ENCODE measurements at regions not wholly inside any gene's neighbourhood (a gene's known extent, or its start where the extent isn't known, plus 50 kb on each side); places are given as distances from the start of the nearest gene placed in this dataset.

GRCh38 chr12:93274937-93275336 is 102.8 kb upstream of the NUDT4 start:
- intact Hi-C loops (cut with micrococcal nuclease; ENCODE audit: unreplicated experiment), result no loop called here

GRCh38 chr12:93275589-93275988 is 102.1 kb upstream of the NUDT4 start:
- no peaks in the 10 kb centered on the region for H3K9me3 Mint-ChIP-seq (ENCODE audit: unreplicated experiment)
- Histone ChIP-seq H3K4me3 (ENCODE audit: low read depth, low read length) (no peak overlapping the region), H3K27me3 (replicated peaks; ENCODE audit: control insufficient read depth, insufficient read depth, low read length) (no peaks in the 10 kb centered on the region), H3K9me3 (no peaks in the 10 kb centered on the region), H3K36me3 (ENCODE audit: control insufficient read depth, insufficient read depth, low read length) (no peaks in the 10 kb centered on the region), H3K4me1 (peaks cover 19% of the 10 kb centered on the region)
- no peak overlapping the region for H3K4me3 Mint-ChIP-seq (ENCODE audit: unreplicated experiment)
- POLR2A ChIA-PET, result no interaction called here
- H3K36me3 Mint-ChIP-seq (ENCODE audit: insufficient read depth, unreplicated experiment), result no peaks in the 10 kb centered on the region
- H3K27ac Mint-ChIP-seq (ENCODE audit: unreplicated experiment), result no peak overlapping the region
- DNase-seq, result no peak
- peaks cover 16% of the 10 kb centered on the region for H3K4me1 Mint-ChIP-seq (ENCODE audit: low read depth, unreplicated experiment)
- H3K27me3 Mint-ChIP-seq (ENCODE audit: insufficient read depth, unreplicated experiment), result no peaks in the 10 kb centered on the region
- CTCF ChIA-PET, result no interaction called here
- no peak for TF ChIP-seq CTCF (IDR thresholded peaks at IDR 0.05; ENCODE audit: insufficient read depth in 1 of 2, low read depth in 1 of 2, low read length in 1 of 2, severe bottlenecking in 1 of 2, unreplicated experiment in 1 of 2)
- intact Hi-C loops (cut with micrococcal nuclease; ENCODE audit: unreplicated experiment), result no loop called here
- no TSS peak for BruUV-seq (replicated peaks)

More at GRCh38 chr12:93274937-93275336, 102.8 kb upstream of the NUDT4 start:
- Mint-ChIP-seq H3K4me1 (ENCODE audit: low read depth, unreplicated experiment) (peaks cover 12% of the 10 kb centered on the region), H3K27ac (ENCODE audit: unreplicated experiment) (no peak overlapping the region), H3K4me3 (ENCODE audit: unreplicated experiment) (no peak overlapping the region), H3K9me3 (ENCODE audit: unreplicated experiment) (no peaks in the 10 kb centered on the region), H3K36me3 (ENCODE audit: insufficient read depth, unreplicated experiment) (no peaks in the 10 kb centered on the region), H3K27me3 (ENCODE audit: insufficient read depth, unreplicated experiment) (no peaks in the 10 kb centered on the region)
- BruUV-seq (replicated peaks), result no TSS peak
- H3K27me3 ChIP-seq (replicated peaks; ENCODE audit: control insufficient read depth, insufficient read depth, low read length), result no peaks in the 10 kb centered on the region
- POLR2A ChIA-PET, result no interaction called here
- H3K4me1 ChIP-seq, result peaks cover 13% of the 10 kb centered on the region
- no peak overlapping the region for H3K4me3 ChIP-seq (ENCODE audit: low read depth, low read length)
- no peaks in the 10 kb centered on the region for H3K9me3 ChIP-seq
- TF ChIP-seq CTCF (IDR thresholded peaks at IDR 0.05; ENCODE audit: insufficient read depth in 1 of 2, low read depth in 1 of 2, low read length in 1 of 2, severe bottlenecking in 1 of 2, unreplicated experiment in 1 of 2), result no peak
- no peaks in the 10 kb centered on the region for H3K36me3 ChIP-seq (ENCODE audit: control insufficient read depth, insufficient read depth, low read length)
- CTCF ChIA-PET, result no interaction called here
- no peak for DNase-seq

GRCh38 chr12:93279565-93280412 is 97.9 kb upstream of the NUDT4 start:
- Mint-ChIP-seq H3K27ac (ENCODE audit: unreplicated experiment) (peak overlapping the region; percentile 7), H3K36me3 (ENCODE audit: insufficient read depth, unreplicated experiment) (no peaks in the 10 kb centered on the region), H3K4me1 (ENCODE audit: low read depth, unreplicated experiment) (peaks cover 10% of the 10 kb centered on the region), H3K27me3 (ENCODE audit: insufficient read depth, unreplicated experiment) (no peaks in the 10 kb centered on the region), H3K9me3 (ENCODE audit: unreplicated experiment) (no peaks in the 10 kb centered on the region), H3K4me3 (ENCODE audit: unreplicated experiment) (no peak overlapping the region)
- Histone ChIP-seq H3K27me3 (replicated peaks; ENCODE audit: control insufficient read depth, insufficient read depth, low read length) (no peaks in the 10 kb centered on the region), H3K4me1 (peaks cover 24% of the 10 kb centered on the region), H3K4me3 (ENCODE audit: low read depth, low read length) (no peak overlapping the region), H3K36me3 (ENCODE audit: control insufficient read depth, insufficient read depth, low read length) (no peaks in the 10 kb centered on the region), H3K9me3 (no peaks in the 10 kb centered on the region)
- no TSS peak for BruUV-seq (replicated peaks)
- TF ChIP-seq CTCF (IDR thresholded peaks at IDR 0.05; ENCODE audit: insufficient read depth in 1 of 2, low read depth in 1 of 2, low read length in 1 of 2, severe bottlenecking in 1 of 2, unreplicated experiment in 1 of 2), result no peak
- DNase-seq, result peak in 1 of 2 experiments; percentile 53
- CTCF ChIA-PET, result no interaction called here
- intact Hi-C loops (cut with micrococcal nuclease; ENCODE audit: unreplicated experiment), result no loop called here
- POLR2A ChIA-PET, result no interaction called here

All from Caco-2 (cell line).